ENCODE measurements at regions not wholly inside any gene's neighbourhood (a gene's known extent, or its start where the extent isn't known, plus 50 kb on each side); places are given as distances from the start of the nearest gene placed in this dataset.

GRCh38 chr4:53861856-53862610, 202.4 kb downstream of the CHIC2 start:
- Histone ChIP-seq H3K9me3 (ENCODE audit: low read length) (no peaks in the 10 kb centered on the region), H3K9ac (ENCODE audit: low read length) (no peak overlapping the region), H4K20me1 (ENCODE audit: low read length) (no peaks in the 10 kb centered on the region), H3F3A (ENCODE audit: low read length, unreplicated experiment) (no peaks in the 10 kb centered on the region), H3K27me3 (ENCODE audit: low read length) (no peaks in the 10 kb centered on the region), H3K36me3 (ENCODE audit: low read depth, low read length) (no peaks in the 10 kb centered on the region), H3K4me2 (ENCODE audit: low read length) (0 out of 2 replicates have a peak overlapping the region, but pooled peaks have one; percentile 4), H2AFZ (ENCODE audit: low read length) (no peak overlapping the region), H3K79me2 (ENCODE audit: low read length) (no peaks in the 10 kb centered on the region), H3K4me1 (ENCODE audit: insufficient read depth, low read length) (peaks cover 13% of the 10 kb centered on the region), H3K4me3 (ENCODE audit: low read length) (no peak overlapping the region), H3K9me2 (replicated peaks; ENCODE audit: low read length) (no peaks in the 10 kb centered on the region), H3K27ac (ENCODE audit: low read length) (peak overlapping the region; percentile 27)
- peak; percentile 73 for DNase-seq
- peak; percentile 92 for ATAC-seq
- ChIA-PET POLR2A (ENCODE audit: unreplicated experiment) (no interaction called here), CTCF (no interaction called here)
- intact Hi-C loops (cut with micrococcal nuclease), result no loop called here
- TF ChIP-seq EZH2 (IDR thresholded peaks at IDR 0.05; ENCODE audit: low read length, unreplicated experiment), result no peak
- TF ChIP-seq, protein P1, sequence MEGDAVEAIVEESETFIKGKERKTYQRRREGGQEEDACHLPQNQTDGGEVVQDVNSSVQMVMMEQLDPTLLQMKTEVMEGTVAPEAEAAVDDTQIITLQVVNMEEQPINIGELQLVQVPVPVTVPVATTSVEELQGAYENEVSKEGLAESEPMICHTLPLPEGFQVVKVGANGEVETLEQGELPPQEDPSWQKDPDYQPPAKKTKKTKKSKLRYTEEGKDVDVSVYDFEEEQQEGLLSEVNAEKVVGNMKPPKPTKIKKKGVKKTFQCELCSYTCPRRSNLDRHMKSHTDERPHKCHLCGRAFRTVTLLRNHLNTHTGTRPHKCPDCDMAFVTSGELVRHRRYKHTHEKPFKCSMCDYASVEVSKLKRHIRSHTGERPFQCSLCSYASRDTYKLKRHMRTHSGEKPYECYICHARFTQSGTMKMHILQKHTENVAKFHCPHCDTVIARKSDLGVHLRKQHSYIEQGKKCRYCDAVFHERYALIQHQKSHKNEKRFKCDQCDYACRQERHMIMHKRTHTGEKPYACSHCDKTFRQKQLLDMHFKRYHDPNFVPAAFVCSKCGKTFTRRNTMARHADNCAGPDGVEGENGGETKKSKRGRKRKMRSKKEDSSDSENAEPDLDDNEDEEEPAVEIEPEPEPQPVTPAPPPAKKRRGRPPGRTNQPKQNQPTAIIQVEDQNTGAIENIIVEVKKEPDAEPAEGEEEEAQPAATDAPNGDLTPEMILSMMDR (conservative IDR thresholded peaks at IDR 0.05; ENCODE audit: low read depth, low read length), result no peak
- no peak for TF ChIP-seq EZH2phosphoT487 (IDR thresholded peaks at IDR 0.05; ENCODE audit: borderline replicate concordance, low read length)
- BruUV-seq (replicated peaks), result no TSS peak

DNA sequence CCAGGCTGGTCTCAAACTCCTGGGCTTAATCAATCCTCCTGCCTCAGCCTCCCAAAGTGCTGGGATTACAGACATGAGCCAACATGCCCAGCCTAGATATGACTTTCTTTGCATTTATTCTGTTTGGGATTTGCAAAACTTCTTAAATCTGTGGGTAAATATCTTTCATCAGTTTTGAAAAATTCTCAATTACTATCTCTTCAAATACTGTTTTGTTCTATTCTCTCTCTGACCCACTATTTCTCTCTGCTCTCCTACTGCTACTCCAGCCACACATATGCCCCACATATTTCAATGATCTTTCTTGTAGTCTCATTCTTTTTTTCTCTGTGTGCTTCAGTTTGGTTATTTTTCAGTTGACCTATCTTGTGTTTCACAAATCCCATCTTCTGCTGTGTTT, 205.1 kb downstream of the CHIC2 start:
- Histone ChIP-seq H3K4me1 (ENCODE audit: insufficient read depth, low read length) (peaks cover 39% of the 10 kb centered on the region), H3K4me2 (ENCODE audit: low read length) (no peak overlapping the region), H3K79me2 (ENCODE audit: low read length) (no peaks in the 10 kb centered on the region), H3K9ac (ENCODE audit: low read length) (no peak overlapping the region), H3K27me3 (ENCODE audit: low read length) (no peaks in the 10 kb centered on the region), H3K9me2 (replicated peaks; ENCODE audit: low read length) (no peaks in the 10 kb centered on the region), H2AFZ (ENCODE audit: low read length) (no peak overlapping the region), H4K20me1 (ENCODE audit: low read length) (no peaks in the 10 kb centered on the region), H3F3A (ENCODE audit: low read length, unreplicated experiment) (peaks cover 12% of the 10 kb centered on the region), H3K4me3 (ENCODE audit: low read length) (no peak overlapping the region), H3K9me3 (ENCODE audit: low read length) (no peaks in the 10 kb centered on the region), H3K36me3 (ENCODE audit: low read depth, low read length) (no peaks in the 10 kb centered on the region), H3K27ac (ENCODE audit: low read length) (no peak overlapping the region)
- POLR2A ChIA-PET (ENCODE audit: unreplicated experiment), result no interaction called here
- CTCF ChIA-PET, result no interaction called here
- DNase-seq, result no peak
- no peak for ATAC-seq
- intact Hi-C loops (cut with micrococcal nuclease), result no loop called here
- no TSS peak for BruUV-seq (replicated peaks)
- TF ChIP-seq, protein P1 (conservative IDR thresholded peaks at IDR 0.05; ENCODE audit: low read depth, low read length), result no peak
- TF ChIP-seq EZH2phosphoT487 (IDR thresholded peaks at IDR 0.05; ENCODE audit: borderline replicate concordance, low read length), result no peak
- no peak for TF ChIP-seq EZH2 (IDR thresholded peaks at IDR 0.05; ENCODE audit: low read length, unreplicated experiment)

DNA sequence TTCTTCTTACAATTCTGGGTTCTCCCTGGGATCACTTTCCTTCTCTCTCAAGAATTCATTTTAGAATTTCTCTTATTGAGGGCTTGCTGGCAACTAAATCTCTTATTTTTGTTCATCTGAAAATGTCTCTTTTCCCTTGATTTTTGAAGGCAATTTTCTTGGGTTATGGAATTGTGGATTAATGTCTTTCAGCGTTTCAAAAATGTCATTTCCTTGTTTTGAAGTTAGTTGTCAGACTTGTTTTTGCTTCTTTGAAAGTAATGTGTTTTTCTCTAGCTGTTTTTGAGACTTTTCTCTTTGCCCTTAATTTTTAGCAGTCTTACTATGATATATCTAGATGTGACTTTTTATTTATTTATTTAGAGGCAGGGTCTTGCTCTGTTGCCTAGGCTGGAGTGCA, 205.7 kb downstream of the CHIC2 start:
- ChIA-PET POLR2A (ENCODE audit: unreplicated experiment) (no interaction called here), CTCF (no interaction called here)
- no peak overlapping the region for H3K27ac ChIP-seq (ENCODE audit: low read length)
- H3K79me2 ChIP-seq (ENCODE audit: low read length), result no peaks in the 10 kb centered on the region
- BruUV-seq (replicated peaks), result no TSS peak
- no peaks in the 10 kb centered on the region for H3K27me3 ChIP-seq (ENCODE audit: low read length)
- peaks cover 41% of the 10 kb centered on the region for H3K4me1 ChIP-seq (ENCODE audit: insufficient read depth, low read length)
- H4K20me1 ChIP-seq (ENCODE audit: low read length), result no peaks in the 10 kb centered on the region
- ATAC-seq, result no peak
- intact Hi-C loops (cut with micrococcal nuclease), result no loop called here
- H3K4me2 ChIP-seq (ENCODE audit: low read length), result no peak overlapping the region
- TF ChIP-seq EZH2phosphoT487 (IDR thresholded peaks at IDR 0.05; ENCODE audit: borderline replicate concordance, low read length), result no peak
- no peak for TF ChIP-seq EZH2 (IDR thresholded peaks at IDR 0.05; ENCODE audit: low read length, unreplicated experiment)
- TF ChIP-seq, protein P1 (conservative IDR thresholded peaks at IDR 0.05; ENCODE audit: low read depth, low read length), result no peak
- no peak for DNase-seq
- peaks cover 12% of the 10 kb centered on the region for H3F3A ChIP-seq (ENCODE audit: low read length, unreplicated experiment)
- H3K9me3 ChIP-seq (ENCODE audit: low read length), result no peaks in the 10 kb centered on the region
- no peak overlapping the region for H3K9ac ChIP-seq (ENCODE audit: low read length)
- H3K9me2 ChIP-seq (replicated peaks; ENCODE audit: low read length), result no peaks in the 10 kb centered on the region
- no peak overlapping the region for H2AFZ ChIP-seq (ENCODE audit: low read length)
- H3K4me3 ChIP-seq (ENCODE audit: low read length), result no peak overlapping the region
- H3K36me3 ChIP-seq (ENCODE audit: low read depth, low read length), result no peaks in the 10 kb centered on the region
